Activated CD8-positive, alpha-beta memory T cell treated with anti-CD3 and anti-CD28 coated beads for 4 hours (primary cell): ENCODE measurements at regions not wholly inside any gene's neighbourhood (a gene's known extent, or its start where the extent isn't known, plus 50 kb on each side); places are given as distances from the start of the nearest gene placed in this dataset.

Experiments
- DNase-seq, 2 donors: peaks; one replicate each; pipeline ENCODE4 v3.0.0-alpha.2; 2020; ENCODE audit warnings: low read depth in 2 of 2

DNA sequence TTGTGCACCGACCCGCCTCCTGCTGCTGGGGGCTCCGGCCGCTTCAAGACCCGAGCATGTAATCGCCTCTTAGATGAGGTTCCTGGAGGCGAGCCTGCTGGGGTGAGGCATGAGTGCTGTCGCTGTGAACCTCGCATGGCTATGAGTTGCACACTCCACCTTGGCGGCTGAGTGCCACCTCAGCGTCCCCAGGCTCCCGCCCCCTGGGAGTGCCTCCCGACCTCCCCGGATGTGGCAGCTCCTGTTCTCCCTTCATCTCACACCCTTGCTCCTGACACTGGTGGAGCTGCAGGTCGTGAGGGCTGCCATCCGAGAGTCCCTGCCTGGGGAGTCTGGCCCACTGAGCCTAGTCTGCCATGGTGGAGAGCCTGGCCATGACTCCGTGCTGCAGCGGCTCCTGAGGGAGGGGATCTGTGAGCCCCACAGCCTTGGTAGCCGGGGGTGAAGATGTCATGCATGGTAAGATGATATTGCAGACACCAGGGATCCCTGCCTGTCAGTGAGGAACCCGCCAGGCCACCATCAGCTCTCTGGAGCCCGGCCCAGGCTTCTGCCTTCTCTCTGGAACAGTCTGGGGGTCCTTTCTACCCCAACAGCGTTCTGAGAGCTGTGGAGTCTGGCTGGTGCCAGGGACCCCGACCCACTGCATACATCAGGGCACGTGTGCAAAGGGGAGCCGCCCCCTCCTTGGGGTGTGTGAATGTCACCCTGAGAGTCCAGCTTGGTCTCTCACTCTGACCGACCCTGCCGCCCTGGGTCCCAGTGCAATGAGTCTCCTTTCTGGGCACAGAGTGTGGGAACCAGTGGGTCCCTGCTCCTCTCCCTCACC, 61.6 kb upstream of the HS6ST1 start:
- no peak for DNase-seq

DNA sequence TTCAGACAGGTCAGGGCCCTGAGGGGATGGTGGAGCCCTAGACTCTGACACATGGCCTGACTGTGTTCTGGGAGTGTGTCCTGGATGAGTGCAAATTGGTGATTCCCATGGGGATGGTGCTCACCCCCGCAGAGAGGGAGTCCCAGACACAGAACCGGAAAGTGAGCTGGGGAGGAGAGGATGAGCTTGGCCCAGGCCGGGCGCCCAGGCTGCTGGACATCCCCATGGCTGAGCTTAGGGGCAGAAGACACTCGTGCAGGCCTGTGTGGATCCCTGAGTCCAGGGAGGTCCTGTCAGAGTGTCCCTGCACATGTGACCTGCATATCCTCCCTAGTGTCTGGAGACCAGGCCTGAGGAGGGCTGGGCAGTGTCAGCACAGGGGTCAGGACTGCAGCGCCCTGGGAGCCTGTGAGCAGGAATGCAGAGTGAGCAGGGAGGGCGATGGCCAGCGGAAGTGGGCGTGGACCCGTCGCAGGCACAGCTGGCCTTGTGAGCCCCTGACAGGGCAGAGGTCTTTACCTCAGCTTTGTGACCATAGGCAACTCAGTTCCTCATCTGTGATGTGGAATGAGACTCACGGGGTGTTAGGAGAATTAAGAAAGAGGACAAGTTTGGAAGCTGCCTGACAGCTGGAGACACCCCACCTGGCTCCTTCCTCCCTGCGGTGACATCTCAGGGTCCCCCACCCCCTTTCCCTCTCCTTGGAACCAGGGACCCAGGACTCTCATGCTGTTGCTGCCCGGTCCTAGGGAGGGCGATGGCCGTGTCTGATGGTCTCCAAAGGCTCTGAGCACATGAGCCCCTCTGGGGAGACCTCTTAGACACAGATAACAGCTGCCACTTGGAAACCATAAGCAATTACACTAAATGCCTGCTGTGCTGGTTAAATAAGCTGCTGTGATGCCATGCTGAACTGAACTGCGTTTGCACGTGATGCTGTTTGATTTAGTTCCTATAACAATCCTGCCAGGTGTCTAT, 62.6 kb upstream of the HS6ST1 start:
- DNase-seq: no peak

DNA sequence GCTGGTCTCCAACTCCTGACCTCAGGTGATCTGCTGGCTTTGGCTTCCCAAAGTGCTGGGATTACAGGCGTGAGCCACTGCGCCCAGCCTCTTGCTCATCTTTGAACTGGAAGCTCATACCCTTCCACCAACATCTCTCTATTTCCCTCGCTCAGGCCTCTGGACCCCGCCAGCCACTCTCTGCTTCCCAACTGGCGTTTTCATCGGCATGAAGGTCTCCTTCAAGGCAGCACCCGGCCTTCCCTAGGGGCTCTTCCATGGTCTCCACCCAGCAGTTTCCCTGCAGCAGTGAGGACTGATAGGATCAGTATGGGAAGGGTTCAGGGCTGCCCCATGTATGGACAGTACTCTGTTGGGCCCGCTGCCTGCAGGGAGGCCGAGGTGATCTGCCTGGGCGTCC, 65.8 kb upstream of the HS6ST1 start:
- no peak for DNase-seq

- DNase-seq: no peak
These were observed 66.3 kb upstream of the HS6ST1 start for GRCh38 chr2:128384956-128385355.

DNA sequence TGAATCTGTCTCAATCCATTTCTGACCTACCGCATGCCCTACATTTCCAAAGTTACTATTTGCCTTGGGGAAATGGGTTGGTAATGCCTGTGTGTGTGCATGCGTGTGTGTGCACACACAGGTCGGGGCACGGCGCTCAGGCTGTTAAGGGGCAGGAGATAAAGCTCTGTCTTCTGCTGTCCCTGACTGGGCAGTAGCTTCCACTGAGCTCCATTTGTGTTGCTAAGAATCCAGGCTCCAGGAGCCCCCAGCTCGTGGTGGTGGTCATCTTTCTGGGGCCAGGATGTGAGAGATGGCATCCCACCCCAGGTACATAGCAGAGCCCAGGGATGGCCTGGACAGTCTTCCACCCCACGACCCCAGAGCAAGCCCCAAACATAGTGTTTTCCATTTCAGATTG, 66.7 kb upstream of the HS6ST1 start:
- DNase-seq: no peak

- DNase-seq: no peak
These were observed 67.4 kb upstream of the HS6ST1 start for GRCh38 chr2:128386066-128386465.

- no peak for DNase-seq
These were observed 69.9 kb upstream of the HS6ST1 start for GRCh38 chr2:128388499-128388941.

- no peak for DNase-seq
These were observed 70.9 kb upstream of the HS6ST1 start for GRCh38 chr2:128389388-128390086.

DNA sequence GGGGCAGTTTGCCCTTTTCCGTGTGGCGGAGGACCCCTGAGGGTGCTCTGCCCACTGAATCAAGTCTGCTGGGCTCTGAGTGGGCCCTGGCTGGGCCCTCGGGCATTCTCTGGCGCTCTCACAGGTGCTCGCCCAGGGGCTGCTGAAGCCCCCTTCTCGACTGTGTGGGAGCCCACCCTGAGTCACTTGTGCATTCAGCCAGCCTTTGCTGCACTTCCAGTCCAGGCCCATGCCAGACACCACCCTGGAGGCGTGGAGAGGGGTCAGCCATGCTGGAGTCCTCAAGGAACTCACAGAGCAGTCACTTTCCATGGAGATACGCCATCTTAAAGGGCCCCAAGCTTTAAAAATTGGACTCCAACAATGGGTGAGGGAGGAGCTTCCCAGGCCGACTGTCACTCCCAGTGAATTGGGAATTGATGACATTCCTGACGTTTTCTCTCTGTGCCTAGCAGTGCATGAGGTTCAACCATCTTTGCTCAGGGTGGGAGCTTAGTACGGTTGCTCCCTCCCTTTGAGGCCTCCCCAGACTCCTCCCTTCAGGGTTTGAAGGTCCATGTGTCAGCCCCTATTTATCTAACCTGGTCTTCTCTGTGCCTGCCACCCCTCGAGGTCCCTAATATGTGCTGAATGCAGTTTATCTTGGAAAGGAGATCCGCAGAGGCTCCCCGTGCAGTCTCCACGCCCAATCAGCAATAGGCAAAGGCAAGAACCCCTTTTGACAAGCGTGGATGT, 71.8 kb upstream of the HS6ST1 start:
- no peak for DNase-seq

- no peak for DNase-seq
These were observed 72.4 kb upstream of the HS6ST1 start for GRCh38 chr2:128390991-128391630.

GRCh38 chr2:128391679-128392078, 73.0 kb upstream of the HS6ST1 start:
- no peak for DNase-seq

- DNase-seq: no peak
These were observed 73.5 kb upstream of the HS6ST1 start for GRCh38 chr2:128392207-128392606.

- DNase-seq: no peak
These were observed 75.5 kb upstream of the HS6ST1 start for GRCh38 chr2:128394007-128394730.

GRCh38 chr2:128395196-128395595, 76.5 kb upstream of the HS6ST1 start:
- DNase-seq: no peak

GRCh38 chr2:128395640-128396499, 77.2 kb upstream of the HS6ST1 start:
- DNase-seq: no peak

GRCh38 chr2:128396500-128396891, 77.8 kb upstream of the HS6ST1 start:
- no peak for DNase-seq

GRCh38 chr2:128396946-128397345, 78.3 kb upstream of the HS6ST1 start:
- no peak for DNase-seq

DNA sequence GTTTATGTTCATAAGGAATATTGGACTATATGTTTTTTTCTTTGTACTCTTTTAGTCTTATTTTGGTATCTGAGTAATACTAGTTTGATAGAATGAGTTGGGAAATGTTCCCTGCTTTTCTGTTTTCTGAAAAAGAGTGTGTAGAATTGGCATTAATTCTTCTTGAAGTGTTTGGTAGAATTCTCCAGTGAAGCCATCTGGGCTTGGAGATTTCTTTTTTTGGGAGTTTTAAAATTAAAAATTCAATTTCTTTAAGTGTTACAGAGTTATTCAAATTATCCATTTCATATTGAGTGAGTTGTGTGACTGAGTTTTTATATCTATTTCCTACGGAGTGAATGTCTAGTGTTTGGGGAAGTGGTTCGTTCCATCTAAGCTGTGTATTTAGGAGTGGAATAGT, 80.6 kb upstream of the HS6ST1 start:
- DNase-seq: no peak

DNA sequence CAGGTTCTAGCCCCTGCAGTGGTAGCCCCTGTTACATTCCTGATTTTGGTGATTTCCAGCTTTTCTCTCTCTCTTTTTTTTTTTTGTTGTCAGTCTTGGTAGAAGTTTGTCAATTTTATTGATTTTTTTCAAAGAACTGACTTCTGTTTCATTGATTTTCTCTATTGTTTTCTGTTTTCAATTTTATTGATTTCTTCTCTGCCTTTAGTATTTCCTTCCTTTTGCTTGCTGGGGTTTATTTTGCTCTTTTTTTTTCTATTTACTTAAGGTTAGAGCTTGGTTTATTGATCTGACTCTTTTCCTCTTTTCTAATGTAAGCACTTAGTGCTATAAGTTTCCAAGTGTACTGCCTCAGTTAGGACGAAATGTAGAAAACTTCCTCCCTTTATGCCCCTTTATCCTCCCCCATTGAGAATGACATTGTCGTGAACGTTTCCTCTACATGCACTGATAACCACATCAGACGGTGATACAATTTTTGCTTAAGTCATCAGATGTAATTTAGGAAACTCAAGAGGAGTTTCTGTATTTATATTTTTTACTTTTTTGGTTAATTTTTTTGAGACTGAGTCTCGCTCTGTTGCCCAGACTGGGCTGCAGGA, 81.1 kb upstream of the HS6ST1 start:
- DNase-seq: no peak
